ENCODE measurements at regions not wholly inside any gene's neighbourhood (a gene's known extent, or its start where the extent isn't known, plus 50 kb on each side); places are given as distances from the start of the nearest gene placed in this dataset.

- POLR2A ChIA-PET: no interaction called here
- no peak for ATAC-seq (ENCODE audit: low read depth)
- H3K36me3 Mint-ChIP-seq: no peaks in the 10 kb centered on the region
Observed at GRCh38 chr2:180161415-180161814, 154.3 kb upstream of the CWC22 start.

GRCh38 chr2:180159921-180160320 is 152.8 kb upstream of the CWC22 start:
- Mint-ChIP-seq H3K4me1 (no peaks in the 10 kb centered on the region), H3K4me3 (no peak overlapping the region), H3K9me3 (no peaks in the 10 kb centered on the region), H3K27me3 (no peaks in the 10 kb centered on the region), H3K36me3 (no peaks in the 10 kb centered on the region), H3K27ac (no peak overlapping the region)
- DNase-seq (no peak), ATAC-seq (ENCODE audit: low read depth) (no peak)
- POLR2A ChIA-PET: no interaction called here

More at GRCh38 chr2:180161415-180161814, 154.3 kb upstream of the CWC22 start:
- Mint-ChIP-seq H3K9me3 (no peaks in the 10 kb centered on the region), H3K4me3 (no peak overlapping the region), H3K27me3 (no peaks in the 10 kb centered on the region), H3K4me1 (no peaks in the 10 kb centered on the region), H3K27ac (no peak overlapping the region)
- no peak for DNase-seq

GRCh38 chr2:180158961-180159360 is 151.9 kb upstream of the CWC22 start:
- no peaks in the 10 kb centered on the region for H3K27me3 Mint-ChIP-seq
- H3K4me3 Mint-ChIP-seq: no peak overlapping the region
- H3K9me3 Mint-ChIP-seq: no peaks in the 10 kb centered on the region
- H3K36me3 Mint-ChIP-seq: no peaks in the 10 kb centered on the region
- no peaks in the 10 kb centered on the region for H3K4me1 Mint-ChIP-seq
- H3K27ac Mint-ChIP-seq: no peak overlapping the region
- POLR2A ChIA-PET: no interaction called here
- no peak for DNase-seq
- ATAC-seq (ENCODE audit: low read depth): no peak

GRCh38 chr2:180156651-180157050 is 149.6 kb upstream of the CWC22 start:
- Mint-ChIP-seq H3K9me3 (no peaks in the 10 kb centered on the region), H3K27ac (no peak overlapping the region), H3K4me1 (no peaks in the 10 kb centered on the region), H3K36me3 (no peaks in the 10 kb centered on the region), H3K27me3 (no peaks in the 10 kb centered on the region), H3K4me3 (no peak overlapping the region)
- no peak for ATAC-seq (ENCODE audit: low read depth)
- POLR2A ChIA-PET: no interaction called here
- DNase-seq: no peak

- Mint-ChIP-seq H3K27me3 (no peaks in the 10 kb centered on the region), H3K4me3 (no peak overlapping the region), H3K36me3 (no peaks in the 10 kb centered on the region), H3K9me3 (no peaks in the 10 kb centered on the region), H3K27ac (no peak overlapping the region), H3K4me1 (no peaks in the 10 kb centered on the region)
- DNase-seq (no peak), ATAC-seq (ENCODE audit: low read depth) (no peak)
- POLR2A ChIA-PET: no interaction called here
Observed at GRCh38 chr2:180150606-180151005, 143.5 kb upstream of the CWC22 start.

- Mint-ChIP-seq H3K9me3 (no peaks in the 10 kb centered on the region), H3K4me3 (no peak overlapping the region), H3K36me3 (no peaks in the 10 kb centered on the region), H3K27me3 (no peaks in the 10 kb centered on the region), H3K27ac (no peak overlapping the region), H3K4me1 (no peaks in the 10 kb centered on the region)
- POLR2A ChIA-PET: no interaction called here
- DNase-seq (no peak), ATAC-seq (ENCODE audit: low read depth) (no peak)
Observed at GRCh38 chr2:180146541-180146940, 139.4 kb upstream of the CWC22 start.

GRCh38 chr2:180146114-180146513 is 139.0 kb upstream of the CWC22 start:
- H3K4me3 Mint-ChIP-seq: no peak overlapping the region
- no peaks in the 10 kb centered on the region for H3K27me3 Mint-ChIP-seq
- H3K4me1 Mint-ChIP-seq: no peaks in the 10 kb centered on the region
- POLR2A ChIA-PET: no interaction called here
- H3K9me3 Mint-ChIP-seq: no peaks in the 10 kb centered on the region
- ATAC-seq (ENCODE audit: low read depth) (no peak), DNase-seq (no peak)
- H3K27ac Mint-ChIP-seq: no peak overlapping the region
- no peaks in the 10 kb centered on the region for H3K36me3 Mint-ChIP-seq

GRCh38 chr2:180145163-180145562 is 138.1 kb upstream of the CWC22 start:
- H3K4me3 Mint-ChIP-seq: no peak overlapping the region
- no peak for ATAC-seq (ENCODE audit: low read depth)
- no peaks in the 10 kb centered on the region for H3K4me1 Mint-ChIP-seq
- no peak overlapping the region for H3K27ac Mint-ChIP-seq
- POLR2A ChIA-PET: no interaction called here
- no peaks in the 10 kb centered on the region for H3K9me3 Mint-ChIP-seq
- no peak for DNase-seq
- H3K36me3 Mint-ChIP-seq: no peaks in the 10 kb centered on the region
- no peaks in the 10 kb centered on the region for H3K27me3 Mint-ChIP-seq

GRCh38 chr2:180144338-180144813 is 137.3 kb upstream of the CWC22 start:
- ATAC-seq (ENCODE audit: low read depth) (no peak), DNase-seq (no peak)
- H3K4me3 Mint-ChIP-seq: no peak overlapping the region
- no peaks in the 10 kb centered on the region for H3K4me1 Mint-ChIP-seq
- H3K27ac Mint-ChIP-seq: no peak overlapping the region
- no peaks in the 10 kb centered on the region for H3K27me3 Mint-ChIP-seq
- no peaks in the 10 kb centered on the region for H3K9me3 Mint-ChIP-seq
- no peaks in the 10 kb centered on the region for H3K36me3 Mint-ChIP-seq
- POLR2A ChIA-PET: no interaction called here

- Mint-ChIP-seq H3K4me3 (no peak overlapping the region), H3K27ac (no peak overlapping the region), H3K4me1 (no peaks in the 10 kb centered on the region), H3K27me3 (no peaks in the 10 kb centered on the region), H3K9me3 (no peaks in the 10 kb centered on the region), H3K36me3 (no peaks in the 10 kb centered on the region)
- ATAC-seq (ENCODE audit: low read depth) (no peak), DNase-seq (no peak)
- POLR2A ChIA-PET: no interaction called here
Observed at GRCh38 chr2:180143633-180144337, 136.7 kb upstream of the CWC22 start.

- H3K36me3 Mint-ChIP-seq: no peaks in the 10 kb centered on the region
- no peaks in the 10 kb centered on the region for H3K4me1 Mint-ChIP-seq
- POLR2A ChIA-PET: no interaction called here
- ATAC-seq (ENCODE audit: low read depth) (no peak), DNase-seq (no peak)
- H3K27ac Mint-ChIP-seq: no peak overlapping the region
- no peaks in the 10 kb centered on the region for H3K27me3 Mint-ChIP-seq
- no peaks in the 10 kb centered on the region for H3K9me3 Mint-ChIP-seq
- H3K4me3 Mint-ChIP-seq: no peak overlapping the region
Observed at GRCh38 chr2:180141600-180141999, 134.5 kb upstream of the CWC22 start.

- no peaks in the 10 kb centered on the region for H3K4me1 Mint-ChIP-seq
- DNase-seq: no peak
- no peak overlapping the region for H3K4me3 Mint-ChIP-seq
- H3K27ac Mint-ChIP-seq: no peak overlapping the region
- H3K36me3 Mint-ChIP-seq: no peaks in the 10 kb centered on the region
- no peak for ATAC-seq (ENCODE audit: low read depth)
- peaks cover 7% of the 10 kb centered on the region for H3K27me3 Mint-ChIP-seq
- POLR2A ChIA-PET: no interaction called here
- H3K9me3 Mint-ChIP-seq: no peaks in the 10 kb centered on the region
Observed at GRCh38 chr2:180133736-180134135, 126.6 kb upstream of the CWC22 start.

- Mint-ChIP-seq H3K9me3 (no peaks in the 10 kb centered on the region), H3K36me3 (no peaks in the 10 kb centered on the region), H3K4me3 (no peak overlapping the region), H3K27ac (no peak overlapping the region), H3K4me1 (peaks cover 1% of the 10 kb centered on the region), H3K27me3 (peaks cover 20% of the 10 kb centered on the region)
- no peak for DNase-seq
- ATAC-seq (ENCODE audit: low read depth): no peak
- POLR2A ChIA-PET: no interaction called here
Observed at GRCh38 chr2:180130403-180130802, 123.3 kb upstream of the CWC22 start.

- Mint-ChIP-seq H3K9me3 (no peaks in the 10 kb centered on the region), H3K27ac (no peak overlapping the region), H3K27me3 (peaks cover 20% of the 10 kb centered on the region), H3K4me3 (no peak overlapping the region), H3K4me1 (peaks cover 1% of the 10 kb centered on the region), H3K36me3 (no peaks in the 10 kb centered on the region)
- ATAC-seq (ENCODE audit: low read depth) (no peak), DNase-seq (no peak)
- POLR2A ChIA-PET: no interaction called here
Observed at GRCh38 chr2:180128861-180129260, 121.8 kb upstream of the CWC22 start.

All from activated naive CD8-positive, alpha-beta T cell treated with anti-CD3 and anti-CD28 coated beads, Interleukin-2, amount 10 ng/mL, durations not matched to agents 7 days and 5 days (primary cell).